ENCODE measurements at regions not wholly inside any gene's neighbourhood (a gene's known extent, or its start where the extent isn't known, plus 50 kb on each side); places are given as distances from the start of the nearest gene placed in this dataset.

GRCh38 chr9:105887679-105888078 lies 193.3 kb downstream of the TMEM38B start:
- H3K4me3 ChIP-seq (ENCODE audit: low read depth, low read length) = no peak overlapping the region
- no peak for DNase-seq (ENCODE audit: low read depth)
- no peak for TF ChIP-seq CTCF (conservative IDR thresholded peaks at IDR 0.05; ENCODE audit: low read depth, low read length)

GRCh38 chr9:105890046-105890822 lies 195.9 kb downstream of the TMEM38B start:
- DNase-seq (ENCODE audit: low read depth) = peak; percentile 10
- TF ChIP-seq CTCF (conservative IDR thresholded peaks at IDR 0.05; ENCODE audit: low read depth, low read length) = no peak
- no peak overlapping the region for H3K4me3 ChIP-seq (ENCODE audit: low read depth, low read length)

DNA sequence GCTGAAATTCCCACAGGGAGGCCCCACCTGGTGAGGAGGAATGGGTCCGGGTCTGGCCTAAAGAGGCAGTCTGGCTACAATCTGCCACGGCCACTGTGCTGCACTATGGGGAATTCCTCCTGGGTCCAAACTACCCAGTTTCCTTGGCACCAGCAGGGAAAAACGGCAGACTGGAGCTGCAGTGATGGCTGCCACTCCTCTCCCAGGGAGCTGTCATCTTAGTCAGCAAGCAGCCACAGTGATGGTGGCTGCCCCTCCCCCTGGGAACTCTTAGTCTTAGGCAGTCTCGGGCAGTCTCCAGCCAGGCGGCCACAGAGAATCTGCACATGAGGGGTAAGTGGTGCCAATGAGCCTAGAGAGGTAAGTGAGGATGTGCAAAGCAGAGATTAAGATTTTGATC lies 205.8 kb downstream of the TMEM38B start:
- no peak overlapping the region for H3K4me3 ChIP-seq (ENCODE audit: low read depth, low read length)
- DNase-seq (ENCODE audit: low read depth) = no peak
- TF ChIP-seq CTCF (conservative IDR thresholded peaks at IDR 0.05; ENCODE audit: low read depth, low read length) = no peak

DNA sequence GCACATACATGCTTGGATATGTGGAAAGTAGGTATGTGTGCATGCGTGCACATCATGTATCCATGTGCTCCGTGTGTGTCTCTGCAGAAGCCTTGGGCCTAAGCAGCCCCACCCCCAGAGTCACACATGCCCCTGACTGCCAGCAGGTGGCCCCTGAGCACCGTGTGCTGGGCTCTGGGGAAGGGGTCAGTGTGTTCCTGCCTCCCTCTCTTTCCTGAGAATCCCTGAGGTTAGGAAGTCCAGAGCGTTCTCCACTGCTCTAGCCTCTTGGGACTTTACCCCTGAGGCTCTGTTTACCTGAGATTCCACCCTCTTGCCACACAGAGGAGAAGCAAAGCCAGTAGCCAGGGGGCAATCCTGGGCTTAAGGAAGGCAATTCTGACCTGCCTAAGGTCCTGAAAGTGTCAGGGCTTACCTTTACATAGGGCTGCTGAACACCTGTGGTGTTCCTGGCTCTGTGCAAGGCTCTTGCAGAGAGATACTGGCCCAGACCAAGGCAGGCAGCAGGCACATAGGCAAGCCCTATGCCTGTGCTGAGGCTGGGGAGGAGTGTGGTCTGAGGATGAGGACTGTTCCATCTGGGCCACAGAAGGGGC lies 207.3 kb downstream of the TMEM38B start:
- TF ChIP-seq CTCF (conservative IDR thresholded peaks at IDR 0.05; ENCODE audit: low read depth, low read length) = peak; percentile 68
- peak; percentile 42 for DNase-seq (ENCODE audit: low read depth)
- no peak overlapping the region for H3K4me3 ChIP-seq (ENCODE audit: low read depth, low read length)

DNA sequence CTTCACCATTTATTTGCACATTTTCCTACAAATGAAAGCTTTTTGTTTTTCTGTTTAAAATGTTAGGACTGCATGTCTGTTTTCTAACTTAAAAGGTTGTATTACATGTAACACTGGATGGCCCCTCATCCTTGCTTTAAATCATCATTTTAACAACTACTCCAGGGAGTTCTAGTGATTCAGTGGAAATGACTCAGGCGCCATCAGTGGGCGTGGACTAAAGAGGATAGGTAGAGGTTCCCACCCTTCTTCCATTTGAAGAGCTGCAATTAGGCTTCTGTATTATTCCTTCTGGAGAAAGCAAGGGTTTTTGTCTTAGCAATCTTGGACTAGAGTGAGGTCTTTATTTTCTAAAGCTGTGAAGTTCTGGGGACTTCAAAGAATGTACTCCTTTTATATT lies 213.7 kb downstream of the TMEM38B start:
- no peak for DNase-seq (ENCODE audit: low read depth)
- no peak for TF ChIP-seq CTCF (conservative IDR thresholded peaks at IDR 0.05; ENCODE audit: low read depth, low read length)
- no peak overlapping the region for H3K4me3 ChIP-seq (ENCODE audit: low read depth, low read length)

- no peak for TF ChIP-seq CTCF (conservative IDR thresholded peaks at IDR 0.05; ENCODE audit: low read depth, low read length)
- peak; percentile 23 for DNase-seq (ENCODE audit: low read depth)
- H3K4me3 ChIP-seq (ENCODE audit: low read depth, low read length) = no peak overlapping the region
These were observed 217.0 kb downstream of the TMEM38B start for GRCh38 chr9:105911104-105911911.
